ENCODE measurements at regions not wholly inside any gene's neighbourhood (a gene's known extent, or its start where the extent isn't known, plus 50 kb on each side); places are given as distances from the start of the nearest gene placed in this dataset.

DNA sequence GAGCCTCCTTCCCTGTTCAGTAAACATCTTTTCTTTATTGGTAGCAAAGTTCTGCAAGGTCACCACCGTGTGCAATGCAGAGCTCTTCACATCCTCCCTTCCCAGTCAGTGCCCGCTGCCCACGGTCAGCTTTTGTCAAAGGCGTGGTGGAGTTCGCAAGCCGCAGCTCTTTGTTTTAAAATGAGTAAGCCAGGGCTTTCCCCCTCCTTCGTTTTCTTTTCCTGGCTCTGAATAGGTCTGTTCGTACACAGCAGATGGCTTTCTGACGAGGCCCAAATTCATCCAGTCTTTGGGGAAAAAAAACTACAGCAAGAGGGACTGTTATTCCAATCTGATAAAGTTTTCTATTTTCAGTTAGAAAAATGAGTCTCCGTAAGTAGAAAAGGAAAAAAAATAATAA lies 153.2 kb downstream of the LRIG2 start:
- CTCF ChIA-PET = interaction anchor here (1.4 kb wide), 1 partner anchor 9 kb away, joined by 4 read pairs; no protein-coding TSS in a partner anchor
- Histone ChIP-seq H3K36me3 (ENCODE audit: insufficient read depth, low read length) (no peaks in the 10 kb centered on the region), H3K9me3 (ENCODE audit: low read length) (no peaks in the 10 kb centered on the region), H3K27me3 (ENCODE audit: insufficient read depth, low read length, poor library complexity, severe bottlenecking) (no peaks in the 10 kb centered on the region), H3K4me3 (ENCODE audit: low read length) (no peak overlapping the region), H3K27ac (ENCODE audit: low read depth, low read length) (no peak overlapping the region), H3K4me1 (ENCODE audit: insufficient read depth, low read length) (no peaks in the 10 kb centered on the region)
- peaks cover 6 to 34% of the 10 kb centered on the region in 2 donors for H3K27me3 Mint-ChIP-seq
- H3K9me3 Mint-ChIP-seq = no peaks in the 10 kb centered on the region
- no peaks in the 10 kb centered on the region for H3K36me3 Mint-ChIP-seq
- H3K27ac Mint-ChIP-seq = peak overlapping the region in 1 of 8 donors; percentile 7
- POLR2A ChIA-PET = no interaction called here
- DNase-seq = no peak
- no peaks in the 10 kb centered on the region for H3K4me1 Mint-ChIP-seq
- H3K4me3 Mint-ChIP-seq = peak overlapping the region in 1 of 7 donors; percentile 7

DNA sequence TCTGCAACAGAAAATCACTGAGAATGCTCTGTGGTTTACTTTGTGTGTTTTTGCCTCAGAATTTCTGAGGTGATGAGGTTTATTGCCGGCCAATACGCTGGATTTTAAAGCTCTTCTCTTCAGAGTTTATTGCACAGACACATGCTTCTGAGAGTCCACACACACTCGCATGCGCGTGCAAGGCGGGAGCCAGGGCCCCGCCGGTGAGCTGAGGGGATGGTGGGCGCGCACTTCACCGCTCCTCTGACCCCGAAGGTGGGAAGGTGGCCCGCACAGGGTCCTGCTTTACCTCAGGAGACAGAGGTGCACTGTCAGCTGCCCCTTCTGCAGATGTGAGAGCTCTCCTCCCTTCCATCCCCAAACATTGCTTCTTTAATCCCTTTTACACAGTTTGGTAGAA lies 158.4 kb upstream of the MAGI3 start:
- Histone ChIP-seq H3K27ac (ENCODE audit: low read depth, low read length) (no peak overlapping the region), H3K9me3 (ENCODE audit: low read length) (no peaks in the 10 kb centered on the region), H3K36me3 (ENCODE audit: insufficient read depth, low read length) (no peaks in the 10 kb centered on the region), H3K27me3 (ENCODE audit: insufficient read depth, low read length, poor library complexity, severe bottlenecking) (no peaks in the 10 kb centered on the region), H3K4me1 (ENCODE audit: insufficient read depth, low read length) (no peaks in the 10 kb centered on the region), H3K4me3 (ENCODE audit: low read length) (no peak overlapping the region)
- ChIA-PET POLR2A (no interaction called here), CTCF (no interaction called here)
- Mint-ChIP-seq H3K27me3 (peaks cover 4 to 32% of the 10 kb centered on the region in 2 donors), H3K4me3 (no peak overlapping the region), H3K27ac (no peak overlapping the region), H3K4me1 (no peaks in the 10 kb centered on the region), H3K9me3 (no peaks in the 10 kb centered on the region), H3K36me3 (no peaks in the 10 kb centered on the region)
- DNase-seq = no peak

DNA sequence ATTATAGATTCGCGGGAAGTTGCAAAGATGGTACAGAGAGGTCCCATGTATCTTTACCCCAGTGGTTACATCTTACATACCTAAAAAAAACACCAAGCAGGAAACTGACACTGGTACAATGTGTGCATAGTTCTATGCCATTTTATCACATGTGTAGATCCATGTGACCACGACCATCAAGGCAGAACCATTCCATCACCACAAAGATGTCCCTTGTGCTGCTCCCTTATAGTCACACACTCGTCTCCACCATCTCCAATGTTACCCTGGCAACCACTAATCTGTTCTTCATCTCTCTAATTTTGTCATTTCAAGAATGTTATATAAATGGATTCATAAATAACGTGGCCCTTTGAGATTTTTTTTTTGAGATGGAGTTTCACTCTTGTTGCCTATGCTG lies 156.9 kb upstream of the MAGI3 start:
- Mint-ChIP-seq H3K36me3 (no peaks in the 10 kb centered on the region), H3K9me3 (no peaks in the 10 kb centered on the region), H3K4me1 (no peaks in the 10 kb centered on the region), H3K27ac (no peak overlapping the region), H3K4me3 (no peak overlapping the region), H3K27me3 (peaks cover 2 to 21% of the 10 kb centered on the region in 2 donors)
- POLR2A ChIA-PET = no interaction called here
- no peak overlapping the region for H3K27ac ChIP-seq (ENCODE audit: low read depth, low read length)
- H3K9me3 ChIP-seq (ENCODE audit: low read length) = no peaks in the 10 kb centered on the region
- H3K27me3 ChIP-seq (ENCODE audit: insufficient read depth, low read length, poor library complexity, severe bottlenecking) = no peaks in the 10 kb centered on the region
- no peaks in the 10 kb centered on the region for H3K4me1 ChIP-seq (ENCODE audit: insufficient read depth, low read length)
- CTCF ChIA-PET = no interaction called here
- no peak for DNase-seq
- no peak overlapping the region for H3K4me3 ChIP-seq (ENCODE audit: low read length)
- no peaks in the 10 kb centered on the region for H3K36me3 ChIP-seq (ENCODE audit: insufficient read depth, low read length)

DNA sequence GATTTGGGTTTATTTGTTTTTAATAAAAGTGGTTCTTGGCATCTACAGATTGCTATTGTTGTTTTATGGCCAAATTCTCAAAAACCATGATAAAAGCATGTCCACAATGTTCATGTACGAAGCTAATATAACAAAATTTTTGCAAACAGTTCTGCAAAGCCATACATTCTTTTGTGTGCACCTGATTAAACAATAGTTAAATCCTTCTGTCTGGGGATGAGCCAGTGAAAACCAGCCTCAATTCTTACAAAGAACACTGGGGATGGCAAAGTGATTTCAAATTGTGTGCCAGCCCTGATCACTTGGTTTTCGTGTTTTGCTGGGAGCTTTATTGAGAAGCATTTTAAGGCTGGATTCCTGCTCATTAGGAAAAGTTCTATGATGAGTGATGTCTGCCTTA lies 149.1 kb upstream of the MAGI3 start:
- Mint-ChIP-seq H3K36me3 (no peaks in the 10 kb centered on the region), H3K4me3 (no peak overlapping the region), H3K4me1 (no peaks in the 10 kb centered on the region), H3K27me3 (peaks cover 4 to 19% of the 10 kb centered on the region in 2 donors), H3K9me3 (no peaks in the 10 kb centered on the region), H3K27ac (no peak overlapping the region)
- POLR2A ChIA-PET = no interaction called here
- Histone ChIP-seq H3K4me1 (ENCODE audit: insufficient read depth, low read length) (no peaks in the 10 kb centered on the region), H3K27ac (ENCODE audit: low read depth, low read length) (no peak overlapping the region), H3K4me3 (ENCODE audit: low read length) (no peak overlapping the region), H3K36me3 (ENCODE audit: insufficient read depth, low read length) (no peaks in the 10 kb centered on the region), H3K9me3 (ENCODE audit: low read length) (no peaks in the 10 kb centered on the region), H3K27me3 (ENCODE audit: insufficient read depth, low read length, poor library complexity, severe bottlenecking) (no peaks in the 10 kb centered on the region)
- no peak for DNase-seq
- CTCF ChIA-PET = no interaction called here

DNA sequence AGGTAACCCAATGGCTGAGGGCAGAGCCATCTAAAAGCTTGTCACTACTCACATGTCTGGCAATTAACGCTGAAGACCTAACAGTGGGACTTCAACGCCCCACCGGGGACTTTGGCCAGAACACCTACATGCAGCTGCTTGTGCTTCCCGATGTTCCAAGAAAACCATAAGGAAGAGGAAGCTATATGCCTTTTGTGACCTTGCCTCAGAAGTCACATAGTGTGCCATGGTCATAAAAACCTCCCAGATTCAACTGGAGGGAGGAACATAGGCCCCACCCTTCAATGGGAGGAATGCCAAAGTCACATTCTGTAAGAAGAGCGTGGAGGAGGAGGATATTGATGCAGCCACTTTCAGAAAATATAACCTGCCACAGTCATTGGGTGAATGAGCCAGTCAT lies 147.8 kb upstream of the MAGI3 start:
- Histone ChIP-seq H3K27ac (ENCODE audit: low read depth, low read length) (no peak overlapping the region), H3K27me3 (ENCODE audit: insufficient read depth, low read length, poor library complexity, severe bottlenecking) (no peaks in the 10 kb centered on the region), H3K9me3 (ENCODE audit: low read length) (no peaks in the 10 kb centered on the region), H3K4me3 (ENCODE audit: low read length) (no peak overlapping the region), H3K4me1 (ENCODE audit: insufficient read depth, low read length) (no peaks in the 10 kb centered on the region), H3K36me3 (ENCODE audit: insufficient read depth, low read length) (no peaks in the 10 kb centered on the region)
- Mint-ChIP-seq H3K4me3 (no peak overlapping the region), H3K4me1 (no peaks in the 10 kb centered on the region), H3K9me3 (no peaks in the 10 kb centered on the region), H3K36me3 (no peaks in the 10 kb centered on the region), H3K27ac (no peak overlapping the region), H3K27me3 (peaks cover 6 to 19% of the 10 kb centered on the region in 2 donors)
- CTCF ChIA-PET = no interaction called here
- POLR2A ChIA-PET = no interaction called here
- no peak for DNase-seq

DNA sequence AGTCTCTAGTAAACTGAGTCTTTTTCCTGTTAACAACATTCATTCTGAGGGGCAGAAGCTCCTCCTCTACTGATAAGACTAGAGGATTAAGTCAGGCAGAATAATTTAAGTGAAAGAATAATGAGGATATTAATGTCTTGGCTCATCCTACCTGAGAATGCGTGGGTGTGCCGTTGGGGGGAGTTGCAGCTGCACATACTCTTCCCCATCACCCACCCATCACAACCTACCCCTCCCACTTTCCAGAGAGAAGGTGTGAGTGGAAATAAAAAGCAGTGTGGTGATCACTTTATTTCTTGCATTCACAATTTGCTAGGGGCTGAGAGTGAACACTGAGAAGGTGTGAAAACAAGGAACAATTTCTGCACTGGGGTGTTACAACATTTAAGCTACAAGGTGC lies 146.8 kb upstream of the MAGI3 start:
- H3K27me3 ChIP-seq (ENCODE audit: insufficient read depth, low read length, poor library complexity, severe bottlenecking) = no peaks in the 10 kb centered on the region
- H3K4me1 ChIP-seq (ENCODE audit: insufficient read depth, low read length) = no peaks in the 10 kb centered on the region
- no peaks in the 10 kb centered on the region for H3K9me3 ChIP-seq (ENCODE audit: low read length)
- H3K27ac ChIP-seq (ENCODE audit: low read depth, low read length) = no peak overlapping the region
- H3K4me3 ChIP-seq (ENCODE audit: low read length) = no peak overlapping the region
- DNase-seq = no peak
- Mint-ChIP-seq H3K4me1 (no peaks in the 10 kb centered on the region), H3K4me3 (no peak overlapping the region), H3K27me3 (peaks cover 6 to 16% of the 10 kb centered on the region in 2 donors), H3K36me3 (no peaks in the 10 kb centered on the region), H3K27ac (no peak overlapping the region), H3K9me3 (no peaks in the 10 kb centered on the region)
- ChIA-PET POLR2A (no interaction called here), CTCF (no interaction called here)
- H3K36me3 ChIP-seq (ENCODE audit: insufficient read depth, low read length) = no peaks in the 10 kb centered on the region

DNA sequence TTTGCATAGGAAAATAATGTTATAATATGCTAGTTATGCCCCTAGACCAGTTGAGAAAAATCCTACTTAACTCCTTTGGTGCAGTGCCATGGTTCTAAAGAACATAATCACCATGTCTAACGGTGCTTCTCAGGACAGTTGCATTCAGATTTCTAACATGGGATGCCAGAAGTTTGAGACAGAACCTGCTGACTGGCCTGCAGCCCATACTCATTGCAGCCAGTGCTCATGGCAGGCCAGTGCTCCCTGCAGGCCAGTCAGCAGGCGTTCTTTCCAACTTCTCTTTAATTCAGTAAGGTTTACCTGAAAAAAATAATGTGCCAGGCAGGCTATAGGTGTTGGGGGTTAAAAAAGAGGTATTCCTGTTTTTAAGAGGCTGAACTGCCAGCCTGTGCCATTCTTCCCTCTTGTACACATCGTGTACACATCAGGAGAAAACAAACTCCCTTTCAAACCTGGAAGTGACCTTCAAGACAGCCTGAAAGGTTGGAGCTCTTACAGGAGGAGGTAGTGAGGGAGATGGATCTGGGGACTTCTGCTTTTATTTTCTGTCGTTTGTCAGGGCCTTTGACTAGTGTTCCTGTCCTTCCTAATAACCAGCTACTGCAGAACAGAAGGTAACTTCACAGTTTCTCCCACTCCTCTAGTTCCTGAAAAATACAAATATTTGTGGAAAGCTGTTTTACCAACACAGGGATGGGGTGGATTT lies 146.0 kb upstream of the MAGI3 start:
- Mint-ChIP-seq H3K27me3 (peaks cover 4 to 14% of the 10 kb centered on the region in 2 donors), H3K4me1 (no peaks in the 10 kb centered on the region), H3K4me3 (no peak overlapping the region), H3K36me3 (no peaks in the 10 kb centered on the region), H3K9me3 (no peaks in the 10 kb centered on the region), H3K27ac (no peak overlapping the region)
- ChIA-PET POLR2A (no interaction called here), CTCF (no interaction called here)
- Histone ChIP-seq H3K9me3 (ENCODE audit: low read length) (no peaks in the 10 kb centered on the region), H3K27ac (ENCODE audit: low read depth, low read length) (no peak overlapping the region), H3K4me3 (ENCODE audit: low read length) (no peak overlapping the region), H3K36me3 (ENCODE audit: insufficient read depth, low read length) (no peaks in the 10 kb centered on the region), H3K27me3 (ENCODE audit: insufficient read depth, low read length, poor library complexity, severe bottlenecking) (no peaks in the 10 kb centered on the region), H3K4me1 (ENCODE audit: insufficient read depth, low read length) (no peaks in the 10 kb centered on the region)
- no peak for DNase-seq

GRCh38 chr1:113245252-113245651 lies 145.1 kb upstream of the MAGI3 start:
- Mint-ChIP-seq H3K4me1 (no peaks in the 10 kb centered on the region), H3K9me3 (no peaks in the 10 kb centered on the region), H3K4me3 (no peak overlapping the region), H3K27me3 (peaks cover 4 to 13% of the 10 kb centered on the region in 2 donors), H3K36me3 (no peaks in the 10 kb centered on the region), H3K27ac (no peak overlapping the region)
- ChIA-PET POLR2A (no interaction called here), CTCF (no interaction called here)
- Histone ChIP-seq H3K4me3 (ENCODE audit: low read length) (no peak overlapping the region), H3K27ac (ENCODE audit: low read depth, low read length) (no peak overlapping the region), H3K9me3 (ENCODE audit: low read length) (no peaks in the 10 kb centered on the region), H3K27me3 (ENCODE audit: insufficient read depth, low read length, poor library complexity, severe bottlenecking) (no peaks in the 10 kb centered on the region), H3K36me3 (ENCODE audit: insufficient read depth, low read length) (no peaks in the 10 kb centered on the region), H3K4me1 (ENCODE audit: insufficient read depth, low read length) (no peaks in the 10 kb centered on the region)
- DNase-seq = no peak

GRCh38 chr1:113246929-113247328 lies 143.4 kb upstream of the MAGI3 start:
- peaks cover 4 to 8% of the 10 kb centered on the region in 2 donors for H3K27me3 Mint-ChIP-seq
- H3K4me1 Mint-ChIP-seq = no peaks in the 10 kb centered on the region
- H3K36me3 ChIP-seq (ENCODE audit: insufficient read depth, low read length) = no peaks in the 10 kb centered on the region
- CTCF ChIA-PET = no interaction called here
- no peak for DNase-seq
- no peak overlapping the region for H3K27ac ChIP-seq (ENCODE audit: low read depth, low read length)
- H3K36me3 Mint-ChIP-seq = no peaks in the 10 kb centered on the region
- H3K27ac Mint-ChIP-seq = peak overlapping the region in 1 of 8 donors; percentile 48
- no peaks in the 10 kb centered on the region for H3K9me3 Mint-ChIP-seq
- no peaks in the 10 kb centered on the region for H3K27me3 ChIP-seq (ENCODE audit: insufficient read depth, low read length, poor library complexity, severe bottlenecking)
- POLR2A ChIA-PET = no interaction called here
- H3K4me1 ChIP-seq (ENCODE audit: insufficient read depth, low read length) = no peaks in the 10 kb centered on the region
- H3K4me3 Mint-ChIP-seq = no peak overlapping the region
- H3K9me3 ChIP-seq (ENCODE audit: low read length) = no peaks in the 10 kb centered on the region
- no peak overlapping the region for H3K4me3 ChIP-seq (ENCODE audit: low read length)

All from CD8-positive, alpha-beta memory T cell (primary cell).